KMS-11 (cell line): ENCODE measurements at regions not wholly inside any gene's neighbourhood (a gene's known extent, or its start where the extent isn't known, plus 50 kb on each side); places are given as distances from the start of the nearest gene placed in this dataset.

ENCODE experiments used
- H2AFZ ChIP-seq: fragments of 200-600 bp; sonication (generic); 2 replicates; pipeline ENCODE4 v1.6.1; 2016; ENCODE audit warnings: antibody characterized with exemption, mixed run types, low read depth
- H3K27ac ChIP-seq: fragments of 200-600 bp; sonication (generic); 2 replicates; pipeline ENCODE4 v1.6.1; 2016; ENCODE audit warnings: mild to moderate bottlenecking, mixed run types
- H3K27me3 ChIP-seq: fragments of 200-600 bp; sonication (generic); 2 replicates; pipeline ENCODE4 v1.6.1; 2017; ENCODE audit warnings: mild to moderate bottlenecking, low read depth, mixed run types, moderate library complexity; ENCODE audit not compliant: insufficient read depth
- H3K36me3 ChIP-seq: fragments of 200-600 bp; sonication (generic); 2 replicates; pipeline ENCODE4 v1.6.1; 2017; ENCODE audit warnings: mild to moderate bottlenecking, mixed run types; ENCODE audit not compliant: insufficient read depth
- H3K4me1 ChIP-seq: fragments of 200-600 bp; sonication (generic); 2 replicates; pipeline ENCODE4 v1.6.1; 2016; ENCODE audit warnings: mild to moderate bottlenecking, low read depth, mixed run types; ENCODE audit not compliant: poor library complexity, severe bottlenecking
- H3K4me2 ChIP-seq: fragments of 200-600 bp; sonication (generic); 2 replicates; pipeline ENCODE4 v1.7.0; 2016; ENCODE audit warnings: mild to moderate bottlenecking, mixed run types
- H3K4me3 ChIP-seq: fragments of 200-600 bp; sonication (generic); IDR thresholded peaks from 2 replicates; pipeline ENCODE4 v1.6.1; 2017; ENCODE audit warnings: low read depth, low read length, mixed read lengths; ENCODE audit not compliant: insufficient read depth
- H3K79me2 ChIP-seq: fragments of 200-600 bp; sonication (generic); 2 replicates; pipeline ENCODE4 v1.6.1; 2016; ENCODE audit warnings: low read depth, mixed run types; ENCODE audit not compliant: insufficient read depth
- H3K9ac ChIP-seq: fragments of 200-600 bp; sonication (generic); 2 replicates; pipeline ENCODE4 v1.6.1; 2016; ENCODE audit warnings: mild to moderate bottlenecking, mixed run types
- H4K20me1 ChIP-seq: fragments of 200-600 bp; sonication (generic); 2 replicates; pipeline ENCODE4 v1.6.1; 2016; ENCODE audit warnings: mild to moderate bottlenecking, mixed run types; ENCODE audit not compliant: insufficient read depth
- TF ChIP-seq, protein P1 (sequence below): fragments of 200-600 bp; sonication (generic); conservative IDR thresholded peaks from 2 replicates; pipeline ENCODE4 v1.6.1; 2017; ENCODE audit warnings: low read depth, mild to moderate bottlenecking, antibody characterized with exemption, low read length, moderate library complexity, mixed read lengths

DNA sequence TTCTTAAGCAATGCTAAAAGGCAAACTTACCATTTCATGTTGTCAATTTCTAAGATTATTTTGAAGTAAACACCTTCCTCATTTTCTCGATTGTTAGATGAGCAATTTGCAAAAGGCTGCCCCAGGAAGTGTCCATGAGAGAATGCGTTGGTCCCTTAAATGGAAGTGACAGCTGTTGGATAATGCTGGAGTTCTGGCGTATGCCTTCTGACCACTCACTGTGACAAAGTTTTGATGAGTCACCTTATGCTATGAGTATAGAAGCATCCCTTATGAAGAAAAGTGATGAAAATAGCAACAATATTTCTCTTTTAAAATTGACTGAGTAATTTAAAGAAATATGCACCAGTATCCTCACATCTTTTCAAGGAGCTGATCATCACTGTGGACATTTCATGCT is 1497.5 kb downstream of the DPP10 start:
- H3K27ac ChIP-seq, result no peak overlapping the region
- TF ChIP-seq, protein P1, sequence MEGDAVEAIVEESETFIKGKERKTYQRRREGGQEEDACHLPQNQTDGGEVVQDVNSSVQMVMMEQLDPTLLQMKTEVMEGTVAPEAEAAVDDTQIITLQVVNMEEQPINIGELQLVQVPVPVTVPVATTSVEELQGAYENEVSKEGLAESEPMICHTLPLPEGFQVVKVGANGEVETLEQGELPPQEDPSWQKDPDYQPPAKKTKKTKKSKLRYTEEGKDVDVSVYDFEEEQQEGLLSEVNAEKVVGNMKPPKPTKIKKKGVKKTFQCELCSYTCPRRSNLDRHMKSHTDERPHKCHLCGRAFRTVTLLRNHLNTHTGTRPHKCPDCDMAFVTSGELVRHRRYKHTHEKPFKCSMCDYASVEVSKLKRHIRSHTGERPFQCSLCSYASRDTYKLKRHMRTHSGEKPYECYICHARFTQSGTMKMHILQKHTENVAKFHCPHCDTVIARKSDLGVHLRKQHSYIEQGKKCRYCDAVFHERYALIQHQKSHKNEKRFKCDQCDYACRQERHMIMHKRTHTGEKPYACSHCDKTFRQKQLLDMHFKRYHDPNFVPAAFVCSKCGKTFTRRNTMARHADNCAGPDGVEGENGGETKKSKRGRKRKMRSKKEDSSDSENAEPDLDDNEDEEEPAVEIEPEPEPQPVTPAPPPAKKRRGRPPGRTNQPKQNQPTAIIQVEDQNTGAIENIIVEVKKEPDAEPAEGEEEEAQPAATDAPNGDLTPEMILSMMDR, result no peak
- no peaks in the 10 kb centered on the region for H3K79me2 ChIP-seq
- H4K20me1 ChIP-seq, result no peaks in the 10 kb centered on the region
- no peaks in the 10 kb centered on the region for H3K36me3 ChIP-seq
- H3K27me3 ChIP-seq, result no peaks in the 10 kb centered on the region
- no peak overlapping the region for H3K4me2 ChIP-seq
- H3K4me1 ChIP-seq, result no peaks in the 10 kb centered on the region
- H3K4me3 ChIP-seq, result no peak overlapping the region
- H2AFZ ChIP-seq, result no peak overlapping the region
- H3K9ac ChIP-seq, result no peak overlapping the region

DNA sequence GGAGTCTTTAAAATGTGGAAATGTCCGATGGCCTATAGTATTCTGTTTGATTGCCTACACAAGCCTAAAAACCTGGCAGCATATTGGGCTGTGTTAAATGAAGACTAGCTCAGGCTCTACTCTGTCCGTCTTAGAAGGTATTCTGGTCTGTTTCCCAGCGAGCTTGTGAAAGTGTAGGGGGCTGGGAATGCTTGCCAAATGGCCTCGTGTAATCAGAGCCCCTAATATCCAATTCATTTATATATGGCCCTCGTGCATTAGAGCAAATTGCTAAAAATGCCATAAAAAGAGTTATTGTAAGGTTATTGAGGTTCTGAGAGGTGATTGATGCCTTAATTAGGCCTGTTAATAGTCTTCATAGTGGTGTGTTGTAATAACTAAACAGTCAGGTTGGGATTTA is 1500.4 kb downstream of the DPP10 start:
- Histone ChIP-seq H3K27ac (no peak overlapping the region), H3K36me3 (no peaks in the 10 kb centered on the region), H3K79me2 (no peaks in the 10 kb centered on the region), H3K4me2 (no peak overlapping the region), H3K27me3 (no peaks in the 10 kb centered on the region), H2AFZ (no peak overlapping the region), H3K9ac (no peak overlapping the region), H4K20me1 (no peaks in the 10 kb centered on the region), H3K4me3 (no peak overlapping the region), H3K4me1 (no peaks in the 10 kb centered on the region)
- TF ChIP-seq, protein P1, result no peak

DNA sequence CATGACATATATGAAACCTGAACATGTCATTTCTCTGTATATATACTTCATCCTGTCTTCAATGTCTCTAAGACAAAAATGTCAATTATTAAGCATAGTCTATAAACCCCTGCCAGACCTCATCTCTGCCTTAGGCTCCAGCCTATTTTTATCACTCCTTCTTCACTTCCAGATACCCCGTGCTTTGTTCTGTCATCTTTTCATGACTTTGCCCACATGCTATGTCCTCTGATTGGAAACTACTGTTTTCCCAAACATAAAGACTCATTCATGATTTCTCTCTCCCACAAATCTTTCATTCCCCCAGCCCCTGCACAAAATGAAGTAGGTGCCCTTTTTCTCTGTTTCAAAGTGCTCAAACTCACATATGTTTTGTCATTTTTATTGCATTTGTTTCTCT is 1503.9 kb downstream of the DPP10 start:
- no peaks in the 10 kb centered on the region for H3K36me3 ChIP-seq
- no peak overlapping the region for H3K4me2 ChIP-seq
- no peak overlapping the region for H3K4me3 ChIP-seq
- H4K20me1 ChIP-seq, result no peaks in the 10 kb centered on the region
- no peaks in the 10 kb centered on the region for H3K27me3 ChIP-seq
- H3K79me2 ChIP-seq, result no peaks in the 10 kb centered on the region
- no peaks in the 10 kb centered on the region for H3K4me1 ChIP-seq
- no peak overlapping the region for H3K9ac ChIP-seq
- TF ChIP-seq, protein P1, result no peak
- no peak overlapping the region for H2AFZ ChIP-seq
- H3K27ac ChIP-seq, result no peak overlapping the region

DNA sequence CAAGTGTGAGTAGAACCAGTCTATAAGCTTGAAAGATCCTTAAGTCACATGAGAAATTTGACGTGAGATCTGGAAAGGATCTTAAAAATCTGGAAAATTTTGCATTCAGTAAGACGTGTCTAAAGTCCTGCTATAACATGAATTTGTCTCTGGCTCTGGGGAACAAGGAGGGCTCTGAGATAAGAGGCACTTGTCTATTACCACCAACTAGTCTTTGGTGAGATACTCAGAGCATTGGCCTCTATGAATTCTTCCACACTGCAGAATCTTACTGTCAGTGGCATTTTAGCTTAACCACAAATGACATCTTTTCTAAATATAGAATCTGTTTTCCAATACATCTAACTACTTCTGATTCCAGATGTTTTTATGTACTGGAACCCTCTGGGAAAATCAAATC is 1504.5 kb downstream of the DPP10 start:
- H3K4me2 ChIP-seq, result no peak overlapping the region
- no peaks in the 10 kb centered on the region for H3K4me1 ChIP-seq
- H3K27ac ChIP-seq, result no peak overlapping the region
- H3K79me2 ChIP-seq, result no peaks in the 10 kb centered on the region
- H2AFZ ChIP-seq, result no peak overlapping the region
- no peak overlapping the region for H3K4me3 ChIP-seq
- no peaks in the 10 kb centered on the region for H4K20me1 ChIP-seq
- TF ChIP-seq, protein P1, result no peak
- H3K9ac ChIP-seq, result no peak overlapping the region
- no peaks in the 10 kb centered on the region for H3K36me3 ChIP-seq
- H3K27me3 ChIP-seq, result no peaks in the 10 kb centered on the region

DNA sequence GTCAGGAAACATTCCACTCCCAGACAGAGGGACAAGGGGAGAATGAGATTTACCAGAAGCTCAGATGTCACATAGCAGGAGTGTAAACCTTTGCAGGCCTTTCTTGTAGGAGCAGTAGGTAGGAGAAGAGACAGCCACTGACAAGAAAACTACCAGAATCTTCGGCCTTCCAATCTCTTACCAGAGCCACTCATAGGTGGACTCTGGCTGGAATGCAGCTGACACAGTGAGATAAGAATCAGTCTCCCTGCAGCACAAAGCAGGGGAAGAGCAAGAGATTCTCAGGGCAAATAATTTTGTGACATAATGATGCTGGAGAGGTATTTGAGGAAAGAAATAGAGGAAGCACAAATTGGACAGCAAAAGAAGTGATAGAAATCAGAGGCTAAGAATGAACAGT is 1534.5 kb downstream of the DPP10 start:
- H3K4me1 ChIP-seq, result peaks cover 11% of the 10 kb centered on the region
- no peak overlapping the region for H3K27ac ChIP-seq
- no peaks in the 10 kb centered on the region for H4K20me1 ChIP-seq
- no peaks in the 10 kb centered on the region for H3K36me3 ChIP-seq
- no peaks in the 10 kb centered on the region for H3K79me2 ChIP-seq
- no peak overlapping the region for H2AFZ ChIP-seq
- no peaks in the 10 kb centered on the region for H3K27me3 ChIP-seq
- H3K4me2 ChIP-seq, result no peak overlapping the region
- no peak overlapping the region for H3K4me3 ChIP-seq
- TF ChIP-seq, protein P1, result no peak
- no peak overlapping the region for H3K9ac ChIP-seq
